Gastroesophageal sphincter (tissue), 4 donors: ENCODE measurements at regions not wholly inside any gene's neighbourhood (a gene's known extent, or its start where the extent isn't known, plus 50 kb on each side); places are given as distances from the start of the nearest gene placed in this dataset.

Experiments
- ATAC-seq: fragments of 150-250 bp; one replicate; pipeline ENCODE4 v1.9.1; 2016; ENCODE audit warnings: mild to moderate bottlenecking, moderate library complexity
- H3K27ac ChIP-seq, 4 donors: fragments of 200-600 bp; sonication (generic) in 3 of 4; 1 replicate in 3 of 4; 2 replicates in 1 of 4; pipeline ENCODE4 v1.5.1; 2016 to 2019
- H3K27me3 ChIP-seq: fragments of 200-600 bp; sonication (generic); one replicate; pipeline ENCODE4 v1.5.1; 2019
- H3K36me3 ChIP-seq, 2 donors: fragments of 200-600 bp; sonication (generic); one replicate each; pipeline ENCODE4 v1.5.1; 2019; ENCODE audit warnings: control low read depth in 1 of 2
- H3K4me1 ChIP-seq, 3 donors: fragments of 200-600 bp; sonication (generic); 1 replicate in 2 of 3; 2 replicates in 1 of 3; pipeline ENCODE4 v1.5.1; 2016 to 2019; ENCODE audit warnings: control low read depth in 2 of 3
- H3K4me3 ChIP-seq, 2 donors: fragments of 200-600 bp; sonication (generic); one replicate each; pipeline ENCODE4 v1.5.1; 2019; ENCODE audit warnings: mild to moderate bottlenecking in 1 of 2, moderate library complexity in 1 of 2
- H3K9me3 ChIP-seq, 3 donors: fragments of 200-600 bp; sonication (generic); one replicate each; pipeline ENCODE4 v1.5.1; 2017 to 2019; ENCODE audit warnings: control low read depth in 2 of 3
- CTCF ChIP-seq, 4 experiments: fragments of 200-600 bp in 2 of 4; fragments of 450-650 bp in 2 of 4; sonication (generic) in 1 of 4; IDR thresholded peaks; one replicate each; pipeline ENCODE4 v1.5.1; 2017 to 2019; ENCODE audit warnings: antibody characterized with exemption in 4 of 4, mild to moderate bottlenecking in 2 of 4, moderate library complexity in 2 of 4
- EP300 ChIP-seq: sonication (generic); formaldehyde crosslinking; IDR thresholded peaks from one replicate; pipeline ENCODE4 v1.6.1; 2017; ENCODE audit warnings: antibody characterized with exemption, mild to moderate bottlenecking
- POLR2A ChIP-seq, 2 donors: fragments of 450-650 bp; IDR thresholded peaks; one replicate each; pipeline ENCODE4 v1.6.1; 2017; ENCODE audit warnings: antibody characterized with exemption in 2 of 2, mild to moderate bottlenecking in 2 of 2, moderate library complexity in 1 of 2
- POLR2AphosphoS5 ChIP-seq: sonication (generic); formaldehyde crosslinking; IDR thresholded peaks from one replicate; pipeline ENCODE4 v1.6.1; 2017; ENCODE audit warnings: antibody characterized with exemption
- WGBS, 2 donors: methylation state at CpG; one replicate each; pipeline ENCODE4 v1.1.5; 2018; ENCODE audit warnings: low coverage in 1 of 2; 5-methylcytosine and 5-hydroxymethylcytosine counted together

- TF ChIP-seq POLR2AphosphoS5 (no peak), POLR2A (IDR thresholded peaks at IDR 0.05) (no peak), CTCF (IDR thresholded peaks at IDR 0.05) (no peak), EP300 (no peak)
- H3K27me3 ChIP-seq = no peaks in the 10 kb centered on the region
- H3K4me1 ChIP-seq = no peaks in the 10 kb centered on the region
- H3K36me3 ChIP-seq = no peaks in the 10 kb centered on the region
- no peaks in the 10 kb centered on the region for H3K9me3 ChIP-seq
- H3K27ac ChIP-seq = no peak overlapping the region
- no peak for ATAC-seq
- no peak overlapping the region for H3K4me3 ChIP-seq
- WGBS, 2 donors = 62 to 86% methylated on average over 3 of the region's 3 CpGs
Observed at GRCh38 chr17:71709271-71709890, 411.4 kb upstream of the SOX9 start.

DNA sequence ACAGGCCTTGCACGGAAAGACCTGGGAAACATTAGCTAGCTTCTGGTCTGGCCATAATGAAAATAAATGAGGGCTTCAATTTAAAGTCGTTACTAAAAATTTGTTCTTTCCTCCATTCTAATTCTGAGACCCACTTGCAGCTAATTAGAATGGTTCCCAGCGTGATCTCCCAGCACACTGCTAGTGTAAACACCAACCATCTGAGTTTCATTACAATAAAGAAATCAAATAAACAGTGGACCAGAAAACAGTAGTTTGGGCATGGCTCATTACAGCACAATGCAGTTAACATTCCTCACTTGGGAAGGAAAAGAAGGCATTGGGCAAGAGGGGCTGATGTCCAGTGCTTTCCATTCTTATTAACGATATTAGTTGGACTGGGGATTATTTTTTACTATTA lies 410.9 kb upstream of the SOX9 start:
- Histone ChIP-seq H3K4me3 (no peak overlapping the region), H3K9me3 (no peaks in the 10 kb centered on the region), H3K4me1 (no peaks in the 10 kb centered on the region), H3K27ac (no peak overlapping the region), H3K27me3 (no peaks in the 10 kb centered on the region), H3K36me3 (no peaks in the 10 kb centered on the region)
- WGBS, 2 donors = 51 to 70% methylated on average over 4 of the region's 4 CpGs
- ATAC-seq = no peak
- TF ChIP-seq POLR2A (IDR thresholded peaks at IDR 0.05) = no peak
- TF ChIP-seq EP300 = no peak
- TF ChIP-seq POLR2AphosphoS5 = no peak
- no peak for TF ChIP-seq CTCF (IDR thresholded peaks at IDR 0.05)

GRCh38 chr17:71710816-71711215 lies 410.0 kb upstream of the SOX9 start:
- no peak for ATAC-seq
- Histone ChIP-seq H3K27ac (no peak overlapping the region), H3K9me3 (no peaks in the 10 kb centered on the region), H3K4me1 (no peaks in the 10 kb centered on the region), H3K36me3 (no peaks in the 10 kb centered on the region), H3K4me3 (no peak overlapping the region), H3K27me3 (no peaks in the 10 kb centered on the region)
- WGBS, 2 donors = 36 to 60% methylated on average over 1 of the region's 1 CpG
- TF ChIP-seq EP300 (no peak), POLR2AphosphoS5 (no peak), POLR2A (IDR thresholded peaks at IDR 0.05) (no peak), CTCF (IDR thresholded peaks at IDR 0.05) (no peak)

DNA sequence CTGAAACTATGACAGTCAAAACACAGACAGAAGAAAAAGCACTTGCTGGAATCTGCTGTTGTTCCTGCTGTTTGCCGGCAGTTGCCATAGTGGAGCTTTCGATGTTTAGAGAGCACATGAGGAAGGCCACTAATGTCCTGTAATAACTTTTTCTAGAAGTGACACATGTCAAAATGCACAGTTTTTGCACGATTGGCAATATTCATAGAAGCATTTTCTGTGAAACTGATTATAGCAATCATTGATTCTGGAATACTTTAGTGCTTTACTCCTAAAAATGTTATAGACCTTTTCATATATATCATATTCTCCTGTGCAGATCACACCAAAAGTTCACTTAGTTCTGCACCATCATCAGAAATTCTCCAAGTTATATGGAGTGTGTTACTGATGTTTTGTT lies 407.0 kb upstream of the SOX9 start:
- Histone ChIP-seq H3K4me1 (no peaks in the 10 kb centered on the region), H3K27me3 (no peaks in the 10 kb centered on the region), H3K4me3 (no peak overlapping the region), H3K27ac (no peak overlapping the region), H3K9me3 (peaks cover 0 to 11% (median 0%) of the 10 kb centered on the region in 3 donors), H3K36me3 (no peaks in the 10 kb centered on the region)
- TF ChIP-seq EP300 (no peak), POLR2AphosphoS5 (no peak), POLR2A (IDR thresholded peaks at IDR 0.05) (no peak), CTCF (IDR thresholded peaks at IDR 0.05) (no peak)
- no peak for ATAC-seq
- 49 to 72% methylated on average over 2 to 3 of the region's 3 CpGs for WGBS, 2 donors

DNA sequence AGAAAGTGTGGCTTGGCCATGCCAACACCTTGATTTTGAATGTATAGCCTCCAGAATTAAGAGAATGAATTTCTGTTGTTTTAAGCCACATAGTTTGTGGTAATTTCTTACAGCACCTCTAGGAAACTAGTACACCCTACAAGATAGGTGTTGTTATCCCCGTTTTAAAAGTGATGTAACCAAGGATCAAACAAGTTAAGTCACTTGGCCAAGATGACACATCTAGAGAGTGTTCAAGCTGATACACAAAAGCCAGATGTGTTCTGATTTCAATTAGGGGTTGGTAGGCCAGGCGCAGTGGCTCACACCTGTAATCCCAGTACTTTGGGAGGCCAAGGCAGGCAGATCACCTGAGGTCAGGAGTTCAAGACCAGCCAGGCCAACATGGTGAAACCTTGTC lies 396.5 kb upstream of the SOX9 start:
- Histone ChIP-seq H3K27ac (no peak overlapping the region), H3K4me1 (peaks cover 0 to 8% (median 0%) of the 10 kb centered on the region in 3 donors), H3K36me3 (no peaks in the 10 kb centered on the region), H3K27me3 (no peaks in the 10 kb centered on the region), H3K9me3 (no peaks in the 10 kb centered on the region), H3K4me3 (no peak overlapping the region)
- TF ChIP-seq CTCF (IDR thresholded peaks at IDR 0.05) (no peak), POLR2A (IDR thresholded peaks at IDR 0.05) (no peak), POLR2AphosphoS5 (no peak), EP300 (no peak)
- no peak for ATAC-seq
- WGBS, 2 donors = 75 to 94% methylated on average over 1 to 2 of the region's 2 CpGs
